IgD-negative memory B cell (primary cell): ENCODE measurements at regions not wholly inside any gene's neighbourhood (a gene's known extent, or its start where the extent isn't known, plus 50 kb on each side); places are given as distances from the start of the nearest gene placed in this dataset.
"Not testable (repeated sequence)": the region's sequence is repeated elsewhere in the genome, so short reads cannot be mapped to it uniquely, and the experiment has no call there.

Experiments used
- H3K27ac Mint-ChIP-seq, 3 donors: one replicate each; pipeline ENCODE4 v1.8.0; 2020 to 2022; ENCODE audit warnings: mild to moderate bottlenecking in 3 of 3, mixed read lengths in 3 of 3, moderate library complexity in 1 of 3
- H3K27me3 Mint-ChIP-seq: one replicate; pipeline ENCODE4 v1.8.0; 2021; ENCODE audit warnings: mixed read lengths
- H3K36me3 Mint-ChIP-seq: one replicate; pipeline ENCODE4 v1.8.0; 2020; ENCODE audit warnings: mild to moderate bottlenecking, mixed read lengths
- H3K4me1 Mint-ChIP-seq, 3 donors: one replicate each; pipeline ENCODE4 v1.8.0; 2020 to 2022; ENCODE audit warnings: mixed read lengths in 3 of 3, mild to moderate bottlenecking in 1 of 3
- H3K4me3 Mint-ChIP-seq, 4 donors: one replicate each; pipeline ENCODE4 v1.8.0; 2020 to 2022; ENCODE audit warnings: mild to moderate bottlenecking in 4 of 4, mixed read lengths in 4 of 4, moderate library complexity in 3 of 4
- H3K9me3 Mint-ChIP-seq, 3 donors: one replicate each; pipeline ENCODE4 v1.8.0; 2020 to 2021; ENCODE audit warnings: mixed read lengths in 3 of 3, mild to moderate bottlenecking in 1 of 3

DNA sequence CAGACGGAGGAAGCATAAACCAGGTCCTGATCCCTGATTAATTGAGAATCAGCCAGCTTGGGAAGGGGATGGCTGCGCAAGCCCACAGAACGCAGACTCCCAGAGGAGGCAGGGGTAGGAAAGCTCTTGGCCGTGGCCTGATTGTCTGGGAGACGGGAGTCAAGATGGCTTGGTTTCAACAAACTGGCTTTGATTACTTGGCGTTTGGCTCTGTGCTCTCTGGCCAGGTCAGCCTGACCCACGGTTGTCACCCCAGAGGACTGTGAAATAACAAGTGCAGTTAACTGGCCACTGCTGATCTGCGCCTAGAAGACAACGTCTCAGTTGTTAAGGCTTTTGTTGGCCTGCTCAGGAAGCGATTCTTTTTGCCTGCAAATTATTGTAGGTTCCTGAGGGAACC, 387.0 kb upstream of the PROK2 start:
- Mint-ChIP-seq H3K9me3 (no peaks in the 10 kb centered on the region), H3K27ac (no peak overlapping the region), H3K4me1 (peaks cover 16 to 19% (median 16%) of the 10 kb centered on the region in 3 donors), H3K4me3 (no peak overlapping the region), H3K27me3 (peaks cover 31% of the 10 kb centered on the region), H3K36me3 (no peaks in the 10 kb centered on the region)

DNA sequence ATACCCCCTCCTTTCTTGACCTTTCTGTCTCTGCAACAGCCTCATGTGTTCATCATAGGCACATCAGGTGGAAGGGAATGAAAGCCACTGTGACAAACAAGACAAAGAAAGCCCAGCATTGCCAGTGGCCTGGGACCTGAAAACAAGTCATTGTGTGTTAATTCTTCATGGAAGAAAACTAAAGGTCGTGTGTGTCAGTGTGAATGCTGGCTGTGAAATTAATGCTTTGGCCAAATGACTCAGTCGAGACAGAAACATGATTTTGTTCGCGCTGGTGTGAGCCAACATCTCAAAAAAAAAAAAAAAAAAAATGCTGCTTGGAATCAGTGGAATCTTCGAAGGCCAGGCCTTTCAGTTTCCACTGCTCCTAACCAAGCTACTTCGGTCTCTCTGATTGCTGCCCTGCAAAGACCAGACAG, 386.5 kb upstream of the PROK2 start:
- peaks cover 26% of the 10 kb centered on the region for H3K27me3 Mint-ChIP-seq
- no peak overlapping the region for H3K4me3 Mint-ChIP-seq
- H3K27ac Mint-ChIP-seq: no peak overlapping the region
- no peaks in the 10 kb centered on the region for H3K9me3 Mint-ChIP-seq
- H3K36me3 Mint-ChIP-seq: no peaks in the 10 kb centered on the region
- peaks cover 11 to 14% (median 12%) of the 10 kb centered on the region in 3 donors for H3K4me1 Mint-ChIP-seq

DNA sequence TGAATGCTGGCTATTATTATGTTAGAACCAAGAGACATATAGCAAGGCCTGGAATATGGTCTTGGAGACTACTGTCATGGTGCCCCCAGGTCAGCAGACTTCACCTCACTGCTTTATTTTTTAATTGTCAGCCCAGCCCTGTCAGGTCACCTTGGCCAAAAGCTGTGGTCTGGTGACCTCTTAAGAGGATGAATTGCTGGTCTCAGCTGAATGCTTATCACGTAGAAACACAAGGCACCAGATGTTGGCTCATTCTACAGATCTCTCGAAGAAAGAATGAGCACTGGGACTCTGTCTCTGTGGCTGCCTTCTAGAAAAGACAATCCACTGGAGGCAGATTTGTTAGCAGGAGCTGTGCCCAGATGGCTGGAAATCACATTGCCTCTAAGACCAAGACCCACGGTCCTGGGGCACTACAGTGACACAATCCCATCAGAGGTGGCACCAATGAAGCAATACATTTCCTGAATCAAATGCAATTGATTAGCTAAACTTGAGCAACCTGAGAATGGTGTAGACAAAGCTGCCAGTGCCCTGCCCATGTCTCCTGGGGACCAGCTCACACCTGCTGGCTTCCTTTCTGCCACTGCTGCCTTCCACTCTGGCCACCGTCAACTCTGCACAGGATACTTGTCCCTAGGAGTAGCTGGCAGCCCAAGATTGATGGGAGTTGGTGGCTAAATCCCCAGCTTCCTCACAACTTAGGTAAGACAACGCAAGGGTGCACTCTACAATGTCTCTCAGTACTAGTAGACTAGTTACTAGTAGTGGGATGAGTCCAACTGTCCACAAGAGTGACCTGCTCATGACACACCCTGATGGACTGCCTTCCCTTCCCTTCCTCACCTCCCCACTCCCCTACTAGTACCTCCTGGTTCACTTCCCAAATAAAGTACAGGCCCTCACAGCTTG, 384.9 kb upstream of the PROK2 start:
- no peaks in the 10 kb centered on the region for H3K36me3 Mint-ChIP-seq
- H3K27me3 Mint-ChIP-seq: peaks cover 25% of the 10 kb centered on the region
- no peak overlapping the region for H3K4me3 Mint-ChIP-seq
- H3K4me1 Mint-ChIP-seq: peaks cover 8 to 15% (median 12%) of the 10 kb centered on the region in 3 donors
- no peak overlapping the region for H3K27ac Mint-ChIP-seq
- H3K9me3 Mint-ChIP-seq: no peaks in the 10 kb centered on the region

DNA sequence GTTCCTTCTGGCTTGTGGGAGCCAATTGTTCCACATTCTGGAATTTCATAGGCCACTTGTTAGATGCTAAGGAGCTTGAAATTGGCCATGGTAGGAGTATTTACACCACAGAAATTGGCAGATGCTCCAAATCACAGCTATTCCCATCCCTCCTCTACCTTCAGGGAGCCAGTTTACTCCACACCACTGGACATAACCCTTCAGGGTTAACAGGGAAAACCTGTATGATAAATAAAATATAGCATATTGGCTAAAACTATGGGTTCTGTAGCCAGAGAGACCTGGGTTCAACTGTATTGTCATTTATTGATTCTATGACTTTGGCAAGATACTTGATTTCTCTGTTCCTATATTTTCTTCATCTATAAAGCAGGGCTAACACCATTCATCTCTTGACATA, 384.2 kb upstream of the PROK2 start:
- H3K4me1 Mint-ChIP-seq: peaks cover 15 to 20% (median 18%) of the 10 kb centered on the region in 3 donors
- H3K9me3 Mint-ChIP-seq: no peaks in the 10 kb centered on the region
- H3K27ac Mint-ChIP-seq: no peak overlapping the region
- peaks cover 26% of the 10 kb centered on the region for H3K27me3 Mint-ChIP-seq
- H3K4me3 Mint-ChIP-seq: no peak overlapping the region
- H3K36me3 Mint-ChIP-seq: no peaks in the 10 kb centered on the region

DNA sequence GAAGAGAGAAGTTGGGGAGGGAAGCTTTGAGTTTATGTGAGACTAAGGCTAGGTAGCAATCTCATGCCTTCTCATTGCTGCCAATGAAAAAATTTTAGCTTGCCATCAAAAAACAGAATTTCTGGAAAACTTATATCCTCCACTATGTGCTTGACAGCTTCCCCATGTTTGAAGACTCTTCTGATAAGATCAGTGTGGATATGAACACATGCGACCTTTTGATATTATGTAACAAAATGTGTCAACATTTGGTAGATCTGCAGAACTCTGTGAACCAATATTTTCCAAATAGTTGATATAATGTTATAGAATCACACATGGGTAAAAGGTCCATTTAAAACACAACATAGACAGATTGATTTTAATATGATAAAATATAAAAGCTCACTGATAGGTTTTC, 380.9 kb upstream of the PROK2 start:
- Mint-ChIP-seq H3K4me1 (peaks cover 33 to 36% (median 35%) of the 10 kb centered on the region in 3 donors), H3K27me3 (peaks cover 22% of the 10 kb centered on the region), H3K9me3 (no peaks in the 10 kb centered on the region), H3K36me3 (peaks cover 2% of the 10 kb centered on the region), H3K4me3 (peak overlapping the region in 1 of 4 donors; percentile 60), H3K27ac (peak overlapping the region in 1 of 3 donors; percentile 15)

DNA sequence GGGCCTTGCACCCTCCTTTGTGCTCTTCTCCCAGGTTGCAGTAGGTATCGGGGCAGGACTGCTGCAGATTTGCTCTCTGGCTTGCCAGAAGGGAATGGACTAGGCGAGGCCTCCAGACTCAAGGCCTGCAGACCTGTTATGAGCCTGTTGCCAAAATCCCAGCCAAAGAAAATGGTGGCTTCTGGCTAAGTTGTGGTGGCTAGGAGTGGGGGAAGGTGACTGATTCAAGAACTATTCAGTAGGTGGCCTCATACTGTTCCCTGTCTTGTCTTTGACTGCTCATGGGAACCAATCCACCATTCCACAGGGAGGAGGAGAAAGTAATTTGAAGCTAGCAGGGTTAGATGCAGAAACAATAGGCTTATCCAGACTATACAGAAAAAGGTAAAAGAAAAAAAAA, 380.4 kb upstream of the PROK2 start:
- H3K4me3 Mint-ChIP-seq: peak overlapping the region in 1 of 4 donors; percentile 60
- H3K9me3 Mint-ChIP-seq: no peaks in the 10 kb centered on the region

DNA sequence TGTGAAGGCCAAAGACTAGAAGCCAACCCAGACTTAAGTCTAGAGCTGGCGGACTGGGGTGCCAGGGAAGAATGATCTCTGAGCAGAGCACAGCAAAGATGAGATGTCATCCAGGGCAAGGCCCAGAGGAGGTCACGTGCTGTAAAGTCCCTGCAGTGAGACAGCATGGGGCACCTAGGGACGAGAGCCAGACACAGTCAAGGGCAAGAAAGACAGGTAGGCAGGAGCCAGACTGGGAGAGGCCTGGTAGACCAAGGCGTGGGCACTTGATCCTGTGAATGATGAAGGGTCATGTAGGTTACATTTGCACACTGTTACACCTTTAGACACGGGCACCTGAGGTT, 379.7 kb upstream of the PROK2 start:
- H3K27me3 Mint-ChIP-seq: peaks cover 19% of the 10 kb centered on the region
- no peaks in the 10 kb centered on the region for H3K9me3 Mint-ChIP-seq
- H3K36me3 Mint-ChIP-seq: peaks cover 2% of the 10 kb centered on the region
- H3K4me3 Mint-ChIP-seq: peak overlapping the region; percentile 64 to 89 (median 78)
- H3K4me1 Mint-ChIP-seq: peaks cover 33 to 36% (median 35%) of the 10 kb centered on the region in 3 donors
- H3K27ac Mint-ChIP-seq: peak overlapping the region; percentile 89 to 93 (median 91)

More for the DNA sequence above, 380.4 kb upstream of the PROK2 start:
- Mint-ChIP-seq H3K4me1 (peaks cover 33 to 36% (median 35%) of the 10 kb centered on the region in 3 donors), H3K27me3 (peaks cover 22% of the 10 kb centered on the region), H3K27ac (peak overlapping the region in 1 of 3 donors; percentile 15), H3K36me3 (peaks cover 2% of the 10 kb centered on the region)

DNA sequence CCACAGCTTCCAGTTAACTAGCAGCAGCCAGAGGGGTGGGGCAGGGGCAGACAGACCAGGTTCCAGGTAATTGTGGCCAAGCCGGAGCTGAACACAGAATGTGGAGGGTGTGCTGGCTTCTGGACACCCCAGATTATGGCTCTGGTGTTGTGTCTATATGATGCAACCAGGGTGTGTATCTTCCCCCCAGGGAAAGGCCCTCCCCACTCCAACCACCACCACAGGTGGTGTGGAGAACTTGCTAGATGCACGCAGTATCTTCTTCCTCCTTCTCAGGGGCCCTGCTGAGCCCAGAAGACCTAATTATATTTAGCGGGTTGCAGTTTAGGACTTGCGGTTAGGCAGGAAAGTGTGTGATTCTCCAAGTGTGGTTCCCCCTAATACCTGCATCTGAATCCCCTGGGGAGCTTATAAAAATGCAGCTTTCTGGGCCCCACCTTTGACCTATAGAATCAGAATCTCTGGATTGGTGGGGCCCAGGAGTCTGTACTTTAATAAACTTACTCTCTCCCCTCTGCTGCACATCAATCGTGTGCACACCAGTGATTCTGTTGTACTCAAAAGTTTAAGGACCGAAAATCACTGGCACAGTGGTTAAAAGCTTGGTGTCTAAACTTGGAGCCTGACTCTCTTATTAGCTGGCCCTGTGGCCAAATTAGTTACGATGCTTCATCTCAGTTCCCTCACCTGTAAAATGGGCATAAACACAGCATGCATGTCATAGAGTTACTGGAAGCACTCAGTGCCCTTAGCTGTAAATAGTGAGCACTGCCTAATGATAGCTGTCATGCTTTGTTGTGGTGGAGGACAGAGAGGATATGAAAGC, 379.1 kb upstream of the PROK2 start:
- Mint-ChIP-seq H3K4me3 (peak overlapping the region; percentile 64 to 89 (median 78)), H3K27me3 (peaks cover 14% of the 10 kb centered on the region), H3K36me3 (peaks cover 2% of the 10 kb centered on the region), H3K27ac (peak overlapping the region; percentile 89 to 93 (median 91)), H3K4me1 (peaks cover 36 to 38% (median 37%) of the 10 kb centered on the region in 3 donors), H3K9me3 (no peaks in the 10 kb centered on the region)

DNA sequence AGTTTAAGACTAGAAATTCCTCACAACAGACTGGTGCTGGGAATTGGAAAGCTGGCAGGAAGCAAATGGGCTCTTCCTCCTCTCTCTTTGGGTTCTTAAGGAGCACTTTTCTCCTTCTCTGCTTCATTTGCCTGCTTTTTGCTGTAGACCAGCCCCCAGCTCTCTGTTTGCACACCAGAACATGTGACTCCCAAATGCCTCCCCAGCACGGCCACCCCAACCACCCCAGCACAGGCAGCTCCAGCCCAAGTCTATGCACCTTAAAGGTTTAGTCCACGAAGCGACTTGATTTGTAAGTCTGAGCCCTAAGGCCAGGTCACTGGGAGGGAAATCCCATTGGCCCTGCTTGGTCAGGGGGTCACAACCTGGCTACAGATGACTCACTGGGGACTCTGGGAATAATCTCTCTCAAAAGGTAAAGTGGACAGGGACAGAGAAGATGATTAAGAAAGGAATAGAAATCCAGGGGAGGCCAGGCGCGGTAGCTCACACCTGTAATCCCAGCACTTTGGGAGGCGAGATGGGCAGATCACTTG, 377.8 kb upstream of the PROK2 start:
- H3K4me1 Mint-ChIP-seq: peaks cover 40 to 47% (median 43%) of the 10 kb centered on the region in 3 donors
- peaks cover 12% of the 10 kb centered on the region for H3K27me3 Mint-ChIP-seq
- peak overlapping the region in 2 of 4 donors; percentile 28 to 89 for H3K4me3 Mint-ChIP-seq
- H3K27ac Mint-ChIP-seq: peak overlapping the region in 2 of 3 donors; percentile 11 to 93
- H3K36me3 Mint-ChIP-seq: peaks cover 2% of the 10 kb centered on the region
- H3K9me3 Mint-ChIP-seq: no peaks in the 10 kb centered on the region

DNA sequence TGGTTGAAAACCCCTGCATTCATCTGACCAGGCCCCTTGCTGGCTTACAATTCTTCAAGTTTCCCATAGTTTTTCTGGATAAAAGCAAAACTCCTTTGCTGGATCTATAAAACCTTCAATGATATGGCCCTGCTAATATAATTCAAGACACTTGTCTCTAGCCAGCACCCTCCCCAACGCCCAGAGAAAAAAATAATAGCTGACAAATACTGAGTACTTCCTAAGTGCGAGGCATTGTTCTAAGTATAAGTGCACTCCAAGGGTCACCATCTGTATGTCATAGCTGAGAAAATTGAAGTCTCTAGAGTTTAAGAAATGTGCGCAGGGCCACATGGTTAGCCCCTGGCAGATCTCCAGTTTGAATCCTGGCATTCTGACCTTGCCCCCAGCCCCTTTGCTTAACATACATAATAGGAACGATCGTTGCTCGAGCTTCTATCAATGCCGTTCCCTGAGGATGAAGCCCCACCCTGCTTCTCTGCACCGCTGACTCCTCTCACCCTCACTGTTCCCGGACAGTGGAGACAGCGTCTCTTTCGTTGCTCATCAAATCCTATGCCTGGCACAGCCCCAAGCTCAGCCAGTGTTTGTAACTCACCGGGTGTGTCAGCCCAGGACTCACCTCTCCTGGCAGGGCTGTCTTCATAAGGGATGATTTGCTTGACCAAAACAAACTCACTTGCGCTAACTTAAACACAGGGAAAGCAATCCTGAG, 377.1 kb upstream of the PROK2 start:
- H3K4me1 Mint-ChIP-seq: peaks cover 38 to 45% (median 44%) of the 10 kb centered on the region in 3 donors
- H3K27me3 Mint-ChIP-seq: peaks cover 12% of the 10 kb centered on the region
- no peaks in the 10 kb centered on the region for H3K9me3 Mint-ChIP-seq
- H3K4me3 Mint-ChIP-seq: peak overlapping the region in 1 of 4 donors; percentile 44
- peaks cover 2% of the 10 kb centered on the region for H3K36me3 Mint-ChIP-seq
- H3K27ac Mint-ChIP-seq: peak overlapping the region in 1 of 3 donors; percentile 93

DNA sequence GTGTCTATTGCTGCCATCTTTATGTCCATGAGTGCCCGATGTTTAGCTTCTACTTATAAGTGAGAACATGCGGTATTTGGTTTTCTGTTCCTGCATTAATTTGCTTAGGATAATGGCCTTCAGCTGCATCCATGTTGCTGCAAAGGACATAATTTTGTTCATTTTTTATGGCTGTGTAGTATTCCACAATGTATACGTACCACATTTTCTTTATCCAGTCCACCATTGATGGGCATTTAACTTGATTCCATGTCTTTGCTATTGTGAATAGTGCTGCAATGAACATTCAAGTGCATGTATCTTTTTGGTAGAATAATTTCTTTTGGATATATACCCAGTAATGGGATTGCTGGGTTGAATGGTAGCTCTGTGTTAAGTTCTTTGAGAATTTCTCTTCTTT, 376.3 kb upstream of the PROK2 start:
- not testable (repeated sequence) for H3K36me3 Mint-ChIP-seq, H3K27ac Mint-ChIP-seq, H3K4me3 Mint-ChIP-seq

DNA sequence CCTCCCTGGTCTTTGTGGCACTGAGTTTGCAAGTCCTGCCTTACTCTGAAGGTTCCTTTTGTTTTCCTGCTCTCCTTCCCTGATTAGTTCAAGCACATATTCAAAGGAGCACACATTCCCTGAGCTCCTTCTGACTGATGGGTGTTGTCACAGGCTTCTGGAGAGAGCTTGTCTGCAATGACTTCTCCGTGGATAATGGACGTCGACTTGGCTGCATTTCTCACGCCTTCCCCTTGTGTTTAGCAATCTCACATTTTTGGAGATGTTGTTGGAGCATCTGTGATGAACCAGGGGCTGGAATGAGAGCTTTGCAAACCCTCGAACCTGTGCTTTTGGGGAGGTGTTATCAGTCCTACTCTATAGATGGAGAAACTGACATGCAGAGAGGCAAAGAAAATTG, 375.4 kb upstream of the PROK2 start:
- H3K36me3 Mint-ChIP-seq: peaks cover 3% of the 10 kb centered on the region
- no peak overlapping the region for H3K27ac Mint-ChIP-seq
- no peaks in the 10 kb centered on the region for H3K9me3 Mint-ChIP-seq
- peaks cover 33 to 40% (median 39%) of the 10 kb centered on the region in 3 donors for H3K4me1 Mint-ChIP-seq
- peaks cover 13% of the 10 kb centered on the region for H3K27me3 Mint-ChIP-seq
- no peak overlapping the region for H3K4me3 Mint-ChIP-seq

More for the DNA sequence above, 376.3 kb upstream of the PROK2 start:
- not testable (repeated sequence) for H3K9me3 Mint-ChIP-seq
- Mint-ChIP-seq H3K27me3 (peaks cover 12% of the 10 kb centered on the region), H3K4me1 (peaks cover 38 to 45% (median 44%) of the 10 kb centered on the region in 3 donors)

DNA sequence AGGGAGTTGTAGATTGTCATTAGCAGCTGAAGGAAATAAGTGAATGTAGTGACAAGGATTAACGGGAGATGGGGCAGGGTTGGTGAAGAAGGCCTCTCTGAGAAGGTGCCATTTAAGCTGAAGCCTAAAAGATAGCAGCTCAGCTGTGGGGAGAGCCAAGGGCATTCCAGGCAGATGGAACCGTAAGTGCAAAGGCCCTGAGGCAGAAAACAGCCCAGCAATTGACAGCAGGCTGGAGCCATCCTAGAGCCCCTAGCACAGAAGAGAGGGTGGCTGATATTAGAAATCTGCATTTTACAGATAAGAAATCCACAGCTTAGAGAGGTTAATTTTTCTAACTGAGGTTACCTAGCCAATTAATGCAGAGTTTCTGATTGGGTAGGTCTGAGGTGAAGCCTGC, 374.5 kb upstream of the PROK2 start:
- peaks cover 26 to 33% (median 32%) of the 10 kb centered on the region in 3 donors for H3K4me1 Mint-ChIP-seq
- no peak overlapping the region for H3K27ac Mint-ChIP-seq
- no peak overlapping the region for H3K4me3 Mint-ChIP-seq

DNA sequence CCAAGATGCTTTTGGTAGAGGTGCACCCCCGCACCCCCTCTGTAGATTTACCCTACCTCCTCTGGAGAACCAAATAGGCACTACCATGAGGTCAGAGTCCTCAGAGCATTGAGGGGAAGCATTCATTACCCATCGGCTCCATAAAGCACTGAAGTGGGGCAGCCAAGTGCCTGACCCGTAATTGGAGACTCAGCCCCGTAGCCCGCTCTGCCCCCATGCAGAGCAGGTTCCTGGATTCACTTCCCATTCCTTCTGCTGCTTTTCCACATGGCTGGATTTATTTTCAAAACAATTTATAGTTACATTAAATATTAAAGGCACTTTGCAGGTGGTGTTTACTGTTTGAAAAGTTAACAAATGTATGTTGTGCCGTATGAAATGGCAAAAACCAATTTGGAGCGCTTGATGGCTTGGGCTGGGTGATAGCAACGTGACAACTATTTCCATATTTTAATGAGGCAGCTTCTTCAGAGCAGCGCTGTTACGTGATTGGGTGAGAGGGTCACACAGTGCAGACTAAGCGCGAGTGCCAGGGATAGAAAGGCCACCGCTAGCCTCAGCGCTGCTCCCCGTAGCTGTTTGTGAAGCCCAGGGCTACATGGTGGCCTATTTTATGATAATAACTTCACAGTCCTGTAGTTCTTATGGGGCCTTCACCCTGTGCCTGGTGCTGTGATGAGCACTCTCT, 373.8 kb upstream of the PROK2 start:
- Mint-ChIP-seq H3K36me3 (peaks cover 4% of the 10 kb centered on the region), H3K9me3 (peaks cover 0 to 7% (median 0%) of the 10 kb centered on the region in 3 donors), H3K27ac (no peak overlapping the region), H3K4me1 (peaks cover 19 to 26% (median 26%) of the 10 kb centered on the region in 3 donors), H3K27me3 (peaks cover 12% of the 10 kb centered on the region), H3K4me3 (peak overlapping the region in 2 of 4 donors; percentile 11 to 33)

More for the DNA sequence above, 374.5 kb upstream of the PROK2 start:
- Mint-ChIP-seq H3K27me3 (peaks cover 12% of the 10 kb centered on the region), H3K9me3 (peaks cover 0 to under 1% (median 0%) of the 10 kb centered on the region in 3 donors), H3K36me3 (peaks cover 4% of the 10 kb centered on the region)
